H1 (cell line): ENCODE measurements at regions not wholly inside any gene's neighbourhood (a gene's known extent, or its start where the extent isn't known, plus 50 kb on each side); places are given as distances from the start of the nearest gene placed in this dataset.

ENCODE experiments used
- EZH2 ChIP-seq: fragments of 200-600 bp; sonication (generic); IDR thresholded peaks from 2 replicates; pipeline ENCODE4 v1.7.1; 2012; ENCODE audit warnings: low read depth, mild to moderate bottlenecking, moderate library complexity, low read length, inconsistent platforms; ENCODE audit not compliant: severe bottlenecking
- NANOG ChIP-seq: IDR thresholded peaks from 2 replicates; pipeline ENCODE4 v1.6.1; 2011; ENCODE audit warnings: low read length, low read depth, mild to moderate bottlenecking, inconsistent platforms; ENCODE audit not compliant: insufficient read depth, poor library complexity, severe bottlenecking

- TF ChIP-seq NANOG (no peak), EZH2 (no peak)
These were observed 163.3 kb upstream of the KCNQ5 start (continued) for GRCh38 chr6:72458521-72458920.
